SK-N-SH (cell line): ENCODE measurements at regions not wholly inside any gene's neighbourhood (a gene's known extent, or its start where the extent isn't known, plus 50 kb on each side); places are given as distances from the start of the nearest gene placed in this dataset.

Experiments used
- CTCF ChIA-PET: fragments of 300-600, 350-600 bp; formaldehyde crosslinking; extraction: SDS; loops from one replicate; lab custom pipeline; 2021; lab: Yijun Ruan, JAX
- POLR2A ChIA-PET: fragments of 350-600 bp; sonication (Branson Sonifier 250); formaldehyde crosslinking; extraction: SDS; loops from one replicate; lab custom pipeline; 2020; ENCODE audit warnings: antibody characterized with exemption, inconsistent platforms; lab: Yijun Ruan, JAX
- DNase-seq: peaks from one replicate; pipeline ENCODE4 v3.0.0; 2012
- H2AFZ ChIP-seq: fragments of 200-600 bp; sonication (generic); 2 replicates; pipeline ENCODE4 v1.8.1; 2016; ENCODE audit warnings: antibody characterized with exemption, mild to moderate bottlenecking, low read depth
- H3F3A ChIP-seq: fragments of 200-600 bp; sonication (generic); replicated peaks from 2 replicates; pipeline ENCODE3; 2016; ENCODE audit warnings: antibody characterized with exemption, mild to moderate bottlenecking; ENCODE audit not compliant: insufficient read depth
- H3K27ac ChIP-seq, 2 experiments: fragments of 200-500 bp in 1 of 2; fragments of 200-600 bp in 1 of 2; sonication (Bioruptor generic) in 1 of 2; sonication (generic), shearing (Covaris generic) in 1 of 2; 2 replicates each; pipeline versions ENCODE4 v1.5.1 to v1.6.1; 2014 to 2016; ENCODE audit warnings: low read depth in 2 of 2, inconsistent platforms in 1 of 2, low read length in 1 of 2, mild to moderate bottlenecking in 1 of 2, mixed read lengths in 1 of 2
- H3K27me3 ChIP-seq: fragments of 200-600 bp; sonication (generic), shearing (Covaris generic); 2 replicates; pipeline ENCODE4 v1.6.1; 2016; ENCODE audit warnings: mixed run types; ENCODE audit not compliant: insufficient read depth
- H3K36me3 ChIP-seq, 2 experiments: fragments of 200-500 bp in 1 of 2; fragments of 200-600 bp in 1 of 2; sonication (Bioruptor generic) in 1 of 2; sonication (generic) in 1 of 2; replicated peaks in 1 of 2; 2 replicates each; pipeline versions ENCODE3 to v1.5.1; 2014 to 2016; ENCODE audit warnings: low read length in 1 of 2, mild to moderate bottlenecking in 1 of 2; ENCODE audit not compliant: insufficient read depth in 2 of 2, control insufficient read depth in 1 of 2
- H3K4me1 ChIP-seq, 2 experiments: fragments of 200-500 bp in 1 of 2; fragments of 200-600 bp in 1 of 2; sonication (Bioruptor generic) in 1 of 2; sonication (generic), shearing (Covaris generic) in 1 of 2; 2 replicates each; pipeline versions ENCODE4 v1.5.1 to v1.6.1; 2014 to 2016; ENCODE audit warnings: low read depth in 1 of 2, low read length in 1 of 2, mixed run types in 1 of 2; ENCODE audit not compliant: insufficient read depth in 2 of 2, control insufficient read depth in 1 of 2
- H3K4me2 ChIP-seq: fragments of 200-600 bp; sonication (generic), shearing (Covaris generic); 2 replicates; pipeline ENCODE4 v1.6.1; 2017; ENCODE audit warnings: mixed run types
- H3K4me3 ChIP-seq, 2 experiments: fragments of 200-500 bp in 1 of 2; fragments of 200-600 bp in 1 of 2; sonication (Bioruptor generic) in 1 of 2; sonication (generic), shearing (Covaris generic) in 1 of 2; 2 replicates each; pipeline versions ENCODE4 v1.5.1 to v1.8.1; 2014 to 2016; ENCODE audit warnings: low read depth in 2 of 2, inconsistent platforms in 1 of 2, low read length in 1 of 2, mild to moderate bottlenecking in 1 of 2, mixed read lengths in 1 of 2, moderate library complexity in 1 of 2
- H3K79me2 ChIP-seq: fragments of 200-600 bp; sonication (generic); 2 replicates; pipeline ENCODE4 v1.8.1; 2017; ENCODE audit warnings: mild to moderate bottlenecking; ENCODE audit not compliant: insufficient read depth
- H3K9ac ChIP-seq: fragments of 200-600 bp; sonication (generic); 2 replicates; pipeline ENCODE4 v1.6.1; 2017; ENCODE audit warnings: mixed run types
- H3K9me2 ChIP-seq: fragments of 200-600 bp; sonication (generic); 2 replicates; pipeline ENCODE4 v1.6.1; 2017; ENCODE audit warnings: mixed run types
- H3K9me3 ChIP-seq: fragments of 200-600 bp; sonication (generic); 2 replicates; pipeline ENCODE4 v1.6.1; 2017; ENCODE audit warnings: mixed run types, mild to moderate bottlenecking, moderate library complexity
- H4K20me1 ChIP-seq: fragments of 200-600 bp; sonication (generic); 2 replicates; pipeline ENCODE4 v1.6.1; 2017; ENCODE audit warnings: mild to moderate bottlenecking, mixed run types; ENCODE audit not compliant: insufficient read depth
- CHD2 ChIP-seq: fragments of 150-350 bp; IDR thresholded peaks from 2 replicates; pipeline ENCODE4 v1.6.1; 2018; ENCODE audit warnings: low read length; ENCODE audit not compliant: partially characterized antibody
- CTCF ChIP-seq: fragments of 200-600 bp; sonication (generic); IDR thresholded peaks from 2 replicates; pipeline ENCODE4 v1.6.1; 2017; ENCODE audit warnings: antibody characterized with exemption, mild to moderate bottlenecking, moderate library complexity
- FOSL2 ChIP-seq: IDR thresholded peaks from 2 replicates; pipeline ENCODE4 v1.4.0; 2012; ENCODE audit warnings: low read depth, mild to moderate bottlenecking, moderate library complexity, borderline replicate concordance
- JUND ChIP-seq: IDR thresholded peaks from 2 replicates; pipeline ENCODE4 v1.4.0; 2012
- MXI1 ChIP-seq: IDR thresholded peaks from 2 replicates; pipeline ENCODE4 v1.6.1; 2012; ENCODE audit warnings: mild to moderate bottlenecking, low read depth, low read length, improper control_type of control experiment
- RCOR1 ChIP-seq: fragments of 150-350 bp; IDR thresholded peaks from 2 replicates; pipeline ENCODE4 v1.6.1; 2017; ENCODE audit warnings: antibody characterized with exemption, low read length
- RFX5 ChIP-seq: IDR thresholded peaks from 2 replicates; pipeline ENCODE4 v1.6.1; 2012; ENCODE audit warnings: mild to moderate bottlenecking, improper control_type of control experiment, low read length
- SMC3 ChIP-seq: IDR thresholded peaks from 2 replicates; pipeline ENCODE4 v1.6.1; 2012; ENCODE audit warnings: low read depth, low read length, improper control_type of control experiment
- TAF1 ChIP-seq: IDR thresholded peaks from 2 replicates; pipeline ENCODE4 v1.6.1; 2012; ENCODE audit warnings: low read depth, mild to moderate bottlenecking, low read length, moderate library complexity, borderline replicate concordance
- TEAD4 ChIP-seq: IDR thresholded peaks from 2 replicates; pipeline ENCODE4 v1.4.0; 2012; ENCODE audit warnings: mild to moderate bottlenecking, borderline replicate concordance; ENCODE audit not compliant: insufficient read depth
- USF2 ChIP-seq: fragments of 150-350 bp; IDR thresholded peaks from 2 replicates; pipeline ENCODE4 v1.6.1; 2017; ENCODE audit warnings: antibody characterized with exemption, low read length, low read depth, borderline replicate concordance
- WGBS: methylation state at CpG from one replicate; pipeline ENCODE4 v1.1.6; 2017; ENCODE audit warnings: low lambda C conversion rate; 5-methylcytosine and 5-hydroxymethylcytosine counted together
- TF ChIP-seq, protein P1 (sequence below): IDR thresholded peaks from 2 replicates; pipeline ENCODE4 v1.6.1; 2012; ENCODE audit warnings: mild to moderate bottlenecking, low read depth, low read length, moderate library complexity
- TF ChIP-seq, protein P2 (sequence below): fragments of 150-350 bp; IDR thresholded peaks from 2 replicates; pipeline ENCODE4 v1.6.1; 2016; ENCODE audit warnings: mild to moderate bottlenecking, low read depth, low read length

DNA sequence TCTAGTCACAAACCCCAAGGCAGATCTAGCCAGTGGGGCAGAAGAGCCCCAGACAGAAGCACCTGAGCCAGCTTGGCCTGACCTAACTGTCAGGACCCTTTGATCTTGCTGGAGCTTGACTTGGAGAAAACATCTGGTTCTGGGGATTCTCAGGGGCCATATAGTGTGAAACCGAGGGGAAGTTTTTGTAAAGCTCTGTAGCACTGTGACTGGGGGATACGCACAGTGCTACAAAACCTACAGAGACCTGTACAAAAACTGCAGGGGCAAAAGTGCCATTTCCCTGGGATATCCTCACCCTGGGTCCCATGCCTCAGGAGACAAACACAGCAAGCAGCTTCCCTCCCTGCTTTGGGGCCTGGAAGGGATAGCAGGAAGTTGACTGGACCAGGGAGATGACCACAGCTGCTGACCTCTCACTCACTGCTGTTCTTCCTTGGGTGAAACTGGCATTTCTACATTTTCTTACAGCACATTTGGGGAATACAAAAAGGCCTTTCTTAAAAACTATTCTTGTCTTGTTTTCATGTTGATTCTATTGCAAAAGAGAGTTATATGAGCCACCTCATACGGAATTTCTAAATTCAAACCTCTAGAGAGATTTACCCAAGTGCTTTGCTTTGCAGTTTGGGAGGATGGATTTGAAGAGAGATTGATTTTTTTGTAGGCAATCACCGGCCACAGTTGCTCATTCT, 140.0 kb downstream of the DAD1 start:
- Histone ChIP-seq H3K79me2 (no peaks in the 10 kb centered on the region), H3K9ac (no peak overlapping the region), H3K36me3 (no peaks in the 10 kb centered on the region), H3K27ac (no peak overlapping the region), H3K9me2 (no peaks in the 10 kb centered on the region), H3K4me3 (no peak overlapping the region), H3K27me3 (peaks cover 36% of the 10 kb centered on the region; the same call in 1 of the 2 replicates), H3K4me1 (no peaks in the 10 kb centered on the region), H3K9me3 (no peaks in the 10 kb centered on the region), H3K4me2 (no peak overlapping the region), H2AFZ (no peak overlapping the region), H4K20me1 (no peaks in the 10 kb centered on the region), H3F3A (no peaks in the 10 kb centered on the region)
- no peak for DNase-seq
- ChIA-PET CTCF (no interaction called here), POLR2A (no interaction called here)
- TF ChIP-seq SMC3 (no peak), RFX5 (no peak), JUND (no peak), MXI1 (no peak), USF2 (no peak), RCOR1 (no peak), FOSL2 (no peak), TAF1 (no peak), CHD2 (no peak), CTCF (no peak), TEAD4 (no peak)
- TF ChIP-seq, protein P1, sequence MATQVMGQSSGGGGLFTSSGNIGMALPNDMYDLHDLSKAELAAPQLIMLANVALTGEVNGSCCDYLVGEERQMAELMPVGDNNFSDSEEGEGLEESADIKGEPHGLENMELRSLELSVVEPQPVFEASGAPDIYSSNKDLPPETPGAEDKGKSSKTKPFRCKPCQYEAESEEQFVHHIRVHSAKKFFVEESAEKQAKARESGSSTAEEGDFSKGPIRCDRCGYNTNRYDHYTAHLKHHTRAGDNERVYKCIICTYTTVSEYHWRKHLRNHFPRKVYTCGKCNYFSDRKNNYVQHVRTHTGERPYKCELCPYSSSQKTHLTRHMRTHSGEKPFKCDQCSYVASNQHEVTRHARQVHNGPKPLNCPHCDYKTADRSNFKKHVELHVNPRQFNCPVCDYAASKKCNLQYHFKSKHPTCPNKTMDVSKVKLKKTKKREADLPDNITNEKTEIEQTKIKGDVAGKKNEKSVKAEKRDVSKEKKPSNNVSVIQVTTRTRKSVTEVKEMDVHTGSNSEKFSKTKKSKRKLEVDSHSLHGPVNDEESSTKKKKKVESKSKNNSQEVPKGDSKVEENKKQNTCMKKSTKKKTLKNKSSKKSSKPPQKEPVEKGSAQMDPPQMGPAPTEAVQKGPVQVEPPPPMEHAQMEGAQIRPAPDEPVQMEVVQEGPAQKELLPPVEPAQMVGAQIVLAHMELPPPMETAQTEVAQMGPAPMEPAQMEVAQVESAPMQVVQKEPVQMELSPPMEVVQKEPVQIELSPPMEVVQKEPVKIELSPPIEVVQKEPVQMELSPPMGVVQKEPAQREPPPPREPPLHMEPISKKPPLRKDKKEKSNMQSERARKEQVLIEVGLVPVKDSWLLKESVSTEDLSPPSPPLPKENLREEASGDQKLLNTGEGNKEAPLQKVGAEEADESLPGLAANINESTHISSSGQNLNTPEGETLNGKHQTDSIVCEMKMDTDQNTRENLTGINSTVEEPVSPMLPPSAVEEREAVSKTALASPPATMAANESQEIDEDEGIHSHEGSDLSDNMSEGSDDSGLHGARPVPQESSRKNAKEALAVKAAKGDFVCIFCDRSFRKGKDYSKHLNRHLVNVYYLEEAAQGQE: no peak
- TF ChIP-seq, protein P2, sequence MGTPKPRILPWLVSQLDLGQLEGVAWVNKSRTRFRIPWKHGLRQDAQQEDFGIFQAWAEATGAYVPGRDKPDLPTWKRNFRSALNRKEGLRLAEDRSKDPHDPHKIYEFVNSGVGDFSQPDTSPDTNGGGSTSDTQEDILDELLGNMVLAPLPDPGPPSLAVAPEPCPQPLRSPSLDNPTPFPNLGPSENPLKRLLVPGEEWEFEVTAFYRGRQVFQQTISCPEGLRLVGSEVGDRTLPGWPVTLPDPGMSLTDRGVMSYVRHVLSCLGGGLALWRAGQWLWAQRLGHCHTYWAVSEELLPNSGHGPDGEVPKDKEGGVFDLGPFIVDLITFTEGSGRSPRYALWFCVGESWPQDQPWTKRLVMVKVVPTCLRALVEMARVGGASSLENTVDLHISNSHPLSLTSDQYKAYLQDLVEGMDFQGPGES: no peak
- WGBS: 29% methylated on average over 4 of the region's 4 CpGs
